ENCODE measurements at regions not wholly inside any gene's neighbourhood (a gene's known extent, or its start where the extent isn't known, plus 50 kb on each side); places are given as distances from the start of the nearest gene placed in this dataset.

DNA sequence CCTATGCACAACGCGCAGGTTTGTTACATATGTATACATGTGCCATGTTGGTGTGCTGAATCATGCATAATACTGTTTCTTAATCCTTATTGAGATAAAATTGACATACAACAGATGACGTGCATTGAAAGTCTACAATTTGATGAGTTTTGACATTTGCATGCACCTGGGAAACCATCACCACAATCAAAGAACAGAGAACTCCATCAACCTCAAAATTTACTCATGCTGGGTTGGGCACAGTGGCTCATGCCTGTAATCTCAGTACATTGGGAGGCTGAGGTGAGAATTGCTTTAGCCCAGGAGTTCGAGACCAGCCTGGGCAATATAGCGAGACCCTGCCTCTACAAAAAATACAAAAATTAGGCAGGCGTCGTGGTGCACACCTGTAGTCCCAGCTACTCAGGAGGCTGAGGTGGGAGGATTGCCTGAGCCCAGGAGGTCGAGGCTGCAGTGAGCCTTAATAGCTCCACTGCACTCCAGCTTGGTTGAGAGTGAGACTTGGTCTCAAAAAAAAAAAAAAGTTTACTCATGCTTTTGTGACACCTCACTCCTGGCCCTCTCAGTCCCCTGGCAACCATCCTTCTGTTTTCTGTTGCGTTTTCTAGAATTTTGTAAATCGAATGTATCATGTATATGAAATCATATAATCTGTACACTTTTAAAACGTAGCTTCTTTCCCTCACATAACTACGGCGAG is 56.6 kb downstream of the BHLHE40 start:
- TF ChIP-seq, protein P1, sequence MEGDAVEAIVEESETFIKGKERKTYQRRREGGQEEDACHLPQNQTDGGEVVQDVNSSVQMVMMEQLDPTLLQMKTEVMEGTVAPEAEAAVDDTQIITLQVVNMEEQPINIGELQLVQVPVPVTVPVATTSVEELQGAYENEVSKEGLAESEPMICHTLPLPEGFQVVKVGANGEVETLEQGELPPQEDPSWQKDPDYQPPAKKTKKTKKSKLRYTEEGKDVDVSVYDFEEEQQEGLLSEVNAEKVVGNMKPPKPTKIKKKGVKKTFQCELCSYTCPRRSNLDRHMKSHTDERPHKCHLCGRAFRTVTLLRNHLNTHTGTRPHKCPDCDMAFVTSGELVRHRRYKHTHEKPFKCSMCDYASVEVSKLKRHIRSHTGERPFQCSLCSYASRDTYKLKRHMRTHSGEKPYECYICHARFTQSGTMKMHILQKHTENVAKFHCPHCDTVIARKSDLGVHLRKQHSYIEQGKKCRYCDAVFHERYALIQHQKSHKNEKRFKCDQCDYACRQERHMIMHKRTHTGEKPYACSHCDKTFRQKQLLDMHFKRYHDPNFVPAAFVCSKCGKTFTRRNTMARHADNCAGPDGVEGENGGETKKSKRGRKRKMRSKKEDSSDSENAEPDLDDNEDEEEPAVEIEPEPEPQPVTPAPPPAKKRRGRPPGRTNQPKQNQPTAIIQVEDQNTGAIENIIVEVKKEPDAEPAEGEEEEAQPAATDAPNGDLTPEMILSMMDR (IDR thresholded peaks at IDR 0.05; ENCODE audit: insufficient read depth, low read depth, low read length): no peak
- no peak for TF ChIP-seq EZH2 (IDR thresholded peaks at IDR 0.05; ENCODE audit: insufficient read depth, low read length)
